C1 segment of cervical spinal cord (tissue), 14 donors: ENCODE measurements at regions not wholly inside any gene's neighbourhood (a gene's known extent, or its start where the extent isn't known, plus 50 kb on each side); places are given as distances from the start of the nearest gene placed in this dataset.
"Not testable (repeated sequence)": the region's sequence is repeated elsewhere in the genome, so short reads cannot be mapped to it uniquely, and the experiment has no call there.

Experiments
- DNase-seq, 14 donors: peaks; one replicate each; lab custom pipeline; 2025; lab: John Stamatoyannopoulos, UW

DNA sequence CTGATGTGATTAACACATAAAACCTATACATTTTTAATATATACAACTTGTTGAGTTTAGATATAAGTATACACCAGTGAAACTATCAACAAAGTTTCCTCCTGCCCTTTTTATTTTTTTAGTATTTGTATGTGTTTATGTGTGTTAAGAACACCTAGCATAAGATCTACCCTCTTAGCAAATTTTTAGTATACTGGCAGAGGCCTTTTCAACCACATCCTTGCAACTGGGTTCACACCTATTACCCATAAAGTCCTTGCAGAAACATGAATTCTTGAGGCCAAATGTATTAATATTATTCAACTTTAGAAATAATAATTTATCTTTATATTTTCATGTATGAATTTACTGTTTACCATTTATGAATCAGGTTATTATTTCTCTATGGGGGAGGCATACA is 119.7 kb upstream of the CRIM1 start:
- DNase-seq = no peak

DNA sequence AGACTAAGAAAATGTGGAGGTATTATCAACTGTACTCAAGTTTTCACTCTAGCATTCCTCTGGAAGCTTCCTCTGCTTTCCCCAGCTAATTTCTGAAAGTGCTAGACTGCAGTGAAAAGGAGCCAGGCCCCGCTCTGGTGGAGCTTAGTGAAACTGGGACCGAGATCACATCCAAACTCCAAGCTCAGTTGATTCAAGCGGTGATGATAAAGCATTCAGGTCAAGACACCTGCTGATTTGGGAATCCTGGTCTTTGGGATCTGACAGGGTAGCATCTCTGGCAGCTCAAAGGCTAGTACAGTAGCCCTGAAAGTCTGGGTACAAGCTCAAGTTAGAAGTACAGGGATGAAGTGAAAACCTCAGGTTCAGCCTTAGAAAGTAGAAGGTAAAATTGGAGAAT is 120.2 kb upstream of the CRIM1 start:
- DNase-seq = no peak

DNA sequence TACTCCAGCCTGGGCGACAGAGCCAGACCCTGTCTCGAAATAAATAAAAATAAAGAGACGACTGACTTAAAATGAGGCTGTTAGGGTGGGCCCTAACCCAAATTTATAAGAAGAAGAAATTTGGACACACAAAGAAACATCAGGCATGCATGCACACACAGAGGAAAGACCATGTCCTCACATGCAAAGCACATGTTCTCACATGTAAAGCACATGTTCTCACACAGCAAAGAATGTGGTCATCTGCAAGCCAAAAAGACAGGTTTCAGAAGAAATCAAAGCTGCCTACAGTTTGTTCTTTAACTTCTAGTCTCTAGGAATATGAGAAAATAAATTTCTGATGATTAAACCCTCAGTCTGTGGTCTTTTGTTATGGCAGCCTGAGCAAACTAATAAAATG is 132.3 kb upstream of the CRIM1 start:
- no peak for DNase-seq

DNA sequence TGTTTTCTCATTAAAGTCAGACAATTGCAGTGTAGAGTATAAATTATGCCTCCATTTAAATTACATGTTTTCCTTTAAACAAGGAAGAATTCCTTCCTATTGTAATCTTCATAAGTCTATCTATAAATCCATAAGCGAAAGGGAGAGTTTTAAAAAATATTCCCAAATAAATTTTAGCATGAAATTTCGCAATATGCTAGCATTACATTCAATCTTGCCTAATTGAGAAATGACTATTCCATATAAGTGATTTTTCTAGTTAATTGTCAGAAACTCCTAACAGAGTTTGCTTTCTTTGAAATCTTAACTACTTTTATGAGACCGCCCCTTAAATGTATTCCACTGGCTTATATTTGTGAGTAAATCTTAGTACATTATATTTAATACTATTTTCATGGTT is 133.1 kb upstream of the CRIM1 start:
- no peak for DNase-seq

DNA sequence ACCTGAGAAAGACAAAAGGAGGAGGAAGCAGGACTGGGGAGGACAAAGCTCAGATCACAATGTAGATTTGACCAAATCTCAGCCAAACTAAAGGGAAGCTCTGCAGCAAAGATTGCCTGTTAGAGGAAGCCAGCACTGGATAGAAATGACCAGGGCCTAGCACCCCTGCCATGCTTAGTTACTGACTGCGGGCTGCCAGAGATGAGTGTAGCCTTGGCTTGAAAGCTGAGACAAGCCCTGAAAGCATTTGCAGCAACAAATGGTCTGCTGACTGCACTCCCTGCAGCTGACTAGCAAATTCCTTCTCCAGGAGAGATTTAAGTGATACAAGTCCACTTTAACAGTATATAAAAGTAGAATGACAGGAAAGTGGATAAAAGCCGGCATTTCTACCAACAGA is 140.9 kb upstream of the CRIM1 start:
- no peak for DNase-seq

DNA sequence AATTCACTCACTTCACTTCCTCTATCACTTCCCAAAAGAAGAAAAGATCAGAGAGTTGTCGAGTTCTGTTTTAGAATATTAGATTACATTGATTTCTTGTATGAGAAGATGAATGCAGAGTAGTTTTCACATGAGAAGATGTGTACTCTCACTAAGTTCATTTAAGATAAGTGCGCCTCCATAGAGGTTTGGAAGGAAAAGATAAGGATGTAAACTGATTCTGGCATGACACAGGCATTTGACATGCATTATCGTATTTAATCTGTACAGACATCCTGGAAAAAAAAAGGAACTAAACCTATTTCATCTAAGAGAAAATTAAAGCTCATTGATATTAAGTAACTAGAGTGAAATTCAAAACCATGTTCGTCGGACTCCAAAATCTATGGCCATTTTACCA is 152.2 kb upstream of the CRIM1 start:
- no peak for DNase-seq

DNA sequence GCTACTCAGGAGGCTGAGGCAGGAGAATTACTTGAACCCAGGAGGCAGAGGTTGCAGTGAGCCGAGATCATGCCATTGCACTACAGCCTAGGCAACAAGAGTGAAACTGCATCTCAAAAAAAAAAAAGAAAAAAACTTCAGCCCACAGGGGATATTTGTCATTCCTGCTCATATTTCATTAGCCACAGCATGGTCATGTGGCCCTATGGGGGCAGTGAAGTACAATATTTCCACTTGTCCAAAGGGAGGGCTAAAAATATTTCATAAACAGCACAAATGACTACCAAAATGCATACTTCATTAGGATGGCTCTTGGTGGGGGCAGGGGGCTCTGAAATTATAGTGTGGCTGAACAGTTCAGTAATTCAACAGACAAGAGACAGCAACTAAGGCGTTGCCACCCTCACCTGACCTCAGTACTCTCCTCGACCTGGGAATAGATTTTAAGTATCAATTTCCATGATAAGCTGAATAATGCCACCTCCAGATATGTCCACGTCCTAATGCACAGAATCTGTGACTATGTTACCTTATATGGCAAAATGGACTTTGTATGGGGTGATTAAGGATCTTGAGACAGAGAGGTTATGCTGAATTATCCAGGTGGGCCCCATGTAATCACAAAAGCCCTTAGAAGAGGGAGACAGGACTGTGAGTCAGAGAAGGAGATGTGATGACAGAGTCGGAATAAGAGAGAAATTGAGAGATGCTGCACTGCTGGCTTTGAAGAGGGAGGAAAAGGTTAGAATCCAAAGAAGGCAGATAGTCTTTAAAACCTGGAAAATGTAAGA is 158.2 kb upstream of the CRIM1 start:
- DNase-seq = no peak

DNA sequence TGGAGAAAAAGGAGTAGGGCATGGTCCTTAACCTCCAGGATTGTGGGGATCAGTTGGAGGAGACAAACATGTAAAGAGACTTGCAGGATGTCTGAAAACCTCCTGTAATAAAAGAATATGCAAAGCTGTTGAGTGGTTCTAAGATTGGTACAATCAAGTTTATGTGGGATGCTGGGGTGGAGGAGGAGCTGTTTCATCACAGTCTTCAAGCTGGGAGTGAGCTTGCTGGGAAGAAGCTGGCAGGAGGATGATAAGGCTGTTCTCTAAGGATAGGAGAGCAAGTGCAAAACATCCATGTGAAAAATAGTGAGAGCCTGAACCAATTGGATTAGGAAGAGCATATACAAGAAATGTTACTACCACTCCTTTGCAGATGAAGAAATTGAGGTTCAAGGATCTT is 161.9 kb upstream of the CRIM1 start:
- DNase-seq = no peak

DNA sequence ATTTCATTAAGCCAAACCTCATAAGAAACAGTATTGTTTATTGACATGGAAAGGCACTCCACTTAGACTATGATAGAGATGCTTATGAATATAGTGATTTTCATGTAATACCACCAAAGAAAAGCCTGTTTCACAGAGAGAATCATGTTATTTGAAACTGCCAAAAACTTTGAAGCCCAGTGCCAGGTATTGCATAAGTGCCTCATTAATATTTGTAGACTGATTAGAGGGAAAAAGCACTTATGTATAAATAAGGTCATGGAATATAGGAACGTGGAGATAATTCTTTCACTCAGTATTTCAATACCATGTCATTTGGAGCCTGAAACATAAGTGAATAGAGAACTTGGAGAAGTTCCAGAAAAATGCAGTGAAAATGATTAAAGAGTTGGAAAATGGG is 162.6 kb upstream of the CRIM1 start:
- no peak for DNase-seq

DNA sequence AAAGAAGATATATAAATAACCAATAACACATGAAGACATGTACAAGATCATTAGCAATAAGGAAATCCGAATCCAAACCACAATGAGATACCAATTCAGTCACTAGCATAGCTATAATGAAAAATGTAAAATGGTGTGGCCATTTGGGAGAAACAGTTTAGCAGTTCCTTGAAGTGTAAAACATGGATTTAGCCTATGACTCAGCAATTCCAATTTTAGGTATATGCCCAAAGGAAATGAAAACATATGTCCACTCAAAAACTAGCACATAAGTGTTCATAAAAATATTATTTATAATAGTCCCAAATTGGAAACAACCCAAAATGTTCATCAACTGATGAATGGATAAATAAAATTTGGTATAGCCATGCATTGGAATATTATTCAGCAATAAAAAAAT is 165.5 kb upstream of the CRIM1 start:
- DNase-seq = no peak

DNA sequence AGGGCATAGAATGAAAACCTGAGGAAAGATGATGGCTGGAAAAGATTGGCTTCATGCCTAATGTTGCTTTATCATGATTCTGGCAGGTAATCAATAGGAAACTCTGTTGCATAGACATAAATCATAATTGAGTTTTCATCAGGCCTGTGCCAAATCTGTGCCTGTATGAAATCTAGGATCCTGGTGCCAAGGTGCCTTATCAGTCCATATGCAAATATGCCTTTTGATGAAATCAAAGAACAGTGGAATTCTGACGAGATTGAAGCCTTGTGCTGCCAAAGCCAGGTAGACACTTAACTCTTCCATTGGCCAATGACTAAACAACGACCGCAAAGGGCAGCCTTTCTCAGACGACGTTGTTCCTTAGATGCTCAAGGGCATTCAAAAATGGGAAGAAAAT is 170.0 kb upstream of the CRIM1 start:
- no peak for DNase-seq

DNA sequence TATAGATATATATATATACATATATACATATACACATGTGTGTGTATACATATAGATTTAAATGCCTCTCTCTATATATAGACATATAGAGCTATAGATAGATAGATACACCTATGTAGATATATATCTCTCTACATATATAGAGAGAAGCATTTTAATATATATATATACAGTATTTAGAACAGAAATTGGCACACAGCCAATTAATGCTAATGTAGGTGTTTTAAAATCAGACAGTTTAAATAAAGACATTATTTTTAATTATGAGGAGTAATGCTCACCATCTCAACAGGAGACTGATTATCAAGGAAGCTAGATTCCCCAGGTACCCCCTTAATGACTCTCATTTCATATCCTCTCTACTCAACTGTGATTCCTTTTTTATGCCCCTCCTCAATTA is 170.7 kb upstream of the CRIM1 start:
- no peak for DNase-seq

DNA sequence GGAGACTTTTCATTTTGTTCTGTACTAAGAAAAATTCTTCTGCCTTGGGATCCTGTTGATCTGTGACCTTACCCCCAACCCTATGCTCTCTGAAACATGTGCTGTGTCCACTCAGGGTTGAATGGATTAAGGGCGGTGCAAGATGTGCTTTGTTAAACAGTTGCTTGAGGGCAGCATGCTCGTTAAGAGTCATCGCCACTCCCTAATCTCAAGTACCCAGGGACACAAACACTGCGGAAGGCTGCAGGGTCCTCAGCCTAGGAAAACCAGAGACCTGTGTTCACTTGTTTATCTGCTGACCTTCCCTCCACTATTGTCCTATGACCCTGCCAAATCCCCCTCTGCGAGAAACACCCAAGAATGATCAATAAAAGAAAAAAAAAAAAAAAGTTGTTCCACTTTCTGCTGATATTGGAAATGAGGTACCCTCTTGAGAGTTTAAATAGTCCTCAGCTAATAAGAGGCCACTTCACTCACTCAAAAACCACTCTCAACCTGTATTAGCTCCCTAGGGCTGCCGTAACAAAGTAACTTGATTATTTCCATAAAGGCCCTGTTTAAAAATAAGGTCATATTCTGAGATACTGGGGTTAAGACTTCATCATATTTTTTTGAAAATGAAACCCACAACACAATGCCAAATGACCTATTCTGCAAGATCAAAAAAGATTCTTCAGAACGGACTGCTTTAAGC is 174.6 kb upstream of the CRIM1 start:
- DNase-seq = not testable (repeated sequence)

DNA sequence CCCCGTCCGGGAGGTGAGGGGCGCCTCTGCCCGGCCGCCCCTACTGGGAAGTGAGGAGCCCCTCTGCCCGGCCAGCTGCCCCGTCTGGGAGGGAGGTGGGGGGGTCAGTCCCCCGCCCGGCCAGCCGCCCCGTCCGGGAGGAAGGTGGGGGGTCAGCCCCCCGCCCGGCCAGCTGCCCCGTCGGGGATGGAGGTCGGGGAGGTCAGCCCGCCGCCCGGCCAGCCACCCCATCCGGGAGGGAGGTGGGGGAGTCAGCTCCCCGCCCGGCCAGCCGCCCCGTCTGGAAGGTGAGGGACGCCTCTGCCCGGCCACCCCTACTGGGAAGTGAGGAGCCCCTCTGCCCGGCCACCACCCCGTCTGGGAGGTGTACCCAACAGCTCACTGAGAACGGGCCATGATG is 175.3 kb upstream of the CRIM1 start:
- not testable (repeated sequence) for DNase-seq

DNA sequence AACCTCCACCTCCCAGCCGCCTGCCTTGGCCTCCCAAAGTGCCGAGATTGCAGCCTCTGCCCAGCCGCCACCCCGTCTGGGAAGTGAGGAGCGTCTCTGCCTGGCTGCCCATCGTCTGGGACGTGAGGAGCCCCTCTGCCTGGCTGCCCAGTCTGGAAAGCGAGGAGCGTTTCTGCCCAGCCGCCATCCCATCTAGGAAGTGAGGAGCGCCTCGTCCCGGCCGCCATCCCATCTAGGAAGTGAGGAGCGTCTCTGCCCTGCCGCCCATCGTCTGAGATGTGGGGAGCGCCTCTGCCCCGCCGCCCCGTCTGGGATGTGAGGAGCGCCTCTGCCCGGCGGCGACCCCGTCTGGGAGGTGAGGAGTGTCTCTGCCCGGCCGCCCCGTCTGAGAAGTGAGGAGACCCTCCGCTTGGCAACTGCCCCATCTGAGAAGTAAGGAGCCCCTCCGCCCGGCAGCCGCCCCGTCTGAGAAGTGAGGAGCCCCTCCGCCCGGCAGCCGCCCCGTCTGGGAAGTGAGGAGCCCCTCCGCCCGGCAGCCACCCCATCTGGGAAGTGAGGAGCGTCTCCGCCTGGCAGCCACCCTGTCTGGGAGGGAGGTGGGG is 175.8 kb upstream of the CRIM1 start:
- DNase-seq = not testable (repeated sequence)

DNA sequence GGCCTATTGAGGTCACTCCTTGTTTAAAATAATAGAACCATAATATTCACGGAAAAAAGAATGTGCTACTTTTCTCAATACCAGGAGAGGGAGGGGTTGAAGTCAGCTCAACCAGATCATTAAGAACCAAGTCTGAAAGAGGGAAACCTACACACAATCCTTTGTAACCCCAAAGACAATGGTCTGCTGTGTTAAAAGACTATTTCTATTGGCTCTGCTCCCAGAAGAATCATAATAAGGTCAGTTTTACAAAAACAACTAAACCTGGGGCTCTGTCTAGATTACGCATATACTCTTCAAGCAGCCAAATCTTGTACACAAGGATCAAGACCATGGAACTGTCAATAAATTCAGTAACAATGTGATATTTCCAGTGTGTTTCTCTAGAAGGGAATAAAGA is 177.2 kb upstream of the CRIM1 start:
- DNase-seq = no peak

DNA sequence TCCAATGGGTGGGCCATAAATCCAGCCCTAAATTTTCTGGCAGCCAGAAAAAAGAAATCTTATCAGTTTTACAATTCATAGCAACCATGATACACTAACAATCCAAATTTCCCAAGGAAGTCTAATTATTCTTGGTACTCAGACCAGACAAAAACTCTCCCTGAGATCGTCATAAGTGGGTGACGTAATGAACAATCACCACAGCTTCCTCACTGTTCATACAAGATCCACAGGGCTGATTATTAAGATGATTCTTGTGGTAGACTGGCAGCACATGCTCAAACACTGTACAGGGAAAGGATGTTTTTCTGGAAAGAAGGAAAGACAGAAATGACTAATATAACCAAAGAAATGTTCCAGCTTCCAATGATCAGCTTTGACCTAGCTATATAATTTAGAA is 178.3 kb upstream of the CRIM1 start:
- DNase-seq = no peak

DNA sequence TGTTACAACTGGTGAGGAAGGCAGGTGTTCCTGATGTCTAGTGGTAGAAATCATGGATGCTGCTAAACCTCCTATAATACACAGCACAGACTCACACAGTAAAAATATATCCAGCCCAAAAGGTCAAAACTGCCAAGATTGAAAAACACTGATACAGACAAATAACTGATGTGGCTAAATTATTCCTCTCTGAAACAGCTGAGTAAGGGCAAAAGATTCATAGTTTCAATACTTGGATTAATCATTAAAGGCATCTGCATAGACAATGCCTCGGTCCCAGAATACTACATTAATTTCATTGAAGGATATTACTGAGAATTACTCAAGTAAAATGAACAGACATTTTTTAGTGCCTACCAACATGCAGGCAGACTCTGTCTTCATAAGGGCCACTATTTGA is 180.7 kb upstream of the CRIM1 start:
- no peak for DNase-seq

DNA sequence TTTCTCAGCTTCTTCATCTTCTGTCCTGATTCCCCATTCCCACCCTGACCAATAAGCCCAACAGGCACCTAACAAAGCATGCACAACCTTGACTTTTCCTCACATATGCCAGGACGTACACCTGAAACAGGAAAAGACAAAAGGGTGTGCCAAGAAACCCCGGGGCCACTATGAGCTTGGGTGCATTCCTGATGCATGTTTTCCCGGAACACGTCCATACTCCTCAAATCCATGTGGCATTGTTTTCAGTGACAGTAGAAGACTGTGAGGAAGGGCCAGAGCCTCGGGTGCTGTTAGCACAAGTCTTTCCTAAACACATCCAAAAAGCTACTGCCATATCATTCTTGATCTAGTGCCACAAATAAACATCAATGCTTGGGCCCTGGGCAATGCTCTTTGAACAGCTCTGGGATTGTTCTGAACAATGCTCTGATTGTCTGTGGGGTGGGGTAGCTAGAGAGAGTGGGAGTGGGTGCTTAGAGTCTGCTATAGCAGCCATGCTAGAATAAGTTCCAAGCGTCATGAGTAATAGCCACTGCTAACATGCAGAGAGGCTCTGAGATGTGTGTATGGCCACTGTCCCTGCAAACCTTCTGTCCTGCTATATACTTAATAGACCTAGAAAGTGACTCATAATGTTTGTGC is 181.7 kb upstream of the CRIM1 start:
- DNase-seq = no peak

DNA sequence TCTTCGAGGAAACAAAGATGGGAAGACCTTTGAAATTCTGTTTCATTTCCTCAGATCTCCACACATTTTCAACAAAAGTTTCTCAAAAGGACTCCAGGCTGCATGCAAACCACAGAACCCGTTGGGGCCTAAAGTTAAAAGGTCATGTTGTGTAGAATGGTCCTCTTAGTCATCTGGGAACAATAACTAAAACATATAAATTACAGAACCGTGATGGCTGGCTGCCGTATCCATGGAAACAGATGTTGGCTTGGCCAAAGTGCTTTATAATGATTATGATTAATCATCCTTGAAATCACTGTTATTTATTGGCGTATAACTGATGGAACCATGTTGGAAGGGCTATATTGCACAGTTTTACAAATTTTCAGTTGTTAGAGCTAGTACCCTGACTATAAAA is 182.8 kb upstream of the CRIM1 start:
- DNase-seq = no peak

DNA sequence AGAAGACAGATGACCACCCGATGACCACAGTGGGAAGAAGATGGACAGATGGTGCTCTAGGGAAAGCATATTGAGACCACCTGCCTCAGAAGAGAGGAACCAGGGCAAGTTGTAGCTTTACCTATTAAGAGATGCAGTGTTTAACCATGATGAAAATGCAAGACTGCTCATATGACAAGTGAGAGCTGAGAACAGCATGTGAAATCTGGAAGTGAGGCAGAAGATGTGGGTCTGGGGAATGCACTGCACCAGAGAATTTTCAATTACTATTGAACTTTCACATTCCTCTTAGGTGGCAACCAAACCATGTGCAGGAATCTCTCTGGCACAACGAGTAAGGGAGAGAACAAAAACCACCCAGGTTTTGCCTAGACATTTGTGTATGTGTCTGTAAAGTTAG is 184.8 kb upstream of the CRIM1 start:
- DNase-seq = no peak

DNA sequence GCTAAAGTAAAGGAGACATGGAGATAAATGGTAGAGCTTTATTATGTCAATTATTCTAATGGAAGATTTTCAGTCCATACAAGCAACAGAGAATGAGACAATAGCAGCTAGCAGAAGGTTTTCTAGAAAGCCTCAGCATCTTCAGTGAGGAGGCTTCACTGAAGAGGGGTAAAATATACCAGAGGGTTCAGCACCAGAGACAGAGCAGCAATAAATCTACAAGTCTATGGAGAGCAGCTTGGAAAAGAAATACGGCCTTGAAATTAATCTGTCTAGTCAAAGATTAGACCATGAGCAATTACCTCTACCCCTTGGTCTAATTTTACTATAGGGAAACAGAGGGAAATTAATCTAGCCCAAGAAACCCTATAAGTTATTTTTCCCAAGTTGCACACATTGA is 185.7 kb upstream of the CRIM1 start:
- DNase-seq = no peak

DNA sequence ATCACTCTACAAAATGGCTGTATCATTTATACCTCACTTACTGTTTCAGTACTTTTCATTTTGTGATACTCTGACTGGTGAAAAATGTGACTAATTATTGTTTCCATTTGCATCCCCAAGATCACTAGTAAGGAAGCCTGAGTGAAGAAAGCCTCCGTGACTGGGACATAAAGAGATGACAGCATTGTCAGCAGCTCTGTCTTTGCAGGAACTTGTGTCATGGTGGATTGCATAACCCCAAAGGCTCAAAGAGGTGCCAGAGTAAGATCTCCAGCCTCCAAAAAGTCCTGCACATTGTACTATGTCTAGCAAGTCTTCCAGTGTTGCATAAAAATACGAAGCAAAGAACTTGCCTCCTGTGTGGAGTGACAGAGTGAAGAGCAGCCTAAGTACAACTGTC is 187.5 kb upstream of the CRIM1 start:
- no peak for DNase-seq
